Effector memory CD8-positive, alpha-beta T cell (primary cell): ENCODE measurements at regions not wholly inside any gene's neighbourhood (a gene's known extent, or its start where the extent isn't known, plus 50 kb on each side); places are given as distances from the start of the nearest gene placed in this dataset.

Experiments used
- ATAC-seq: fragments of 150-1000 bp; cut with Tn5 transposase; replicated peaks from 2 replicates; pipeline ENCODE4 v1.10.0; 2021; ENCODE audit warnings: mild to moderate bottlenecking, moderate library complexity
- DNase-seq, 3 experiments: peaks; one replicate each; pipeline ENCODE4 v3.0.0; 2021
- H3K27ac Mint-ChIP-seq, 2 donors: one replicate each; pipeline ENCODE4 v1.8.0; 2022; ENCODE audit warnings: mild to moderate bottlenecking in 2 of 2, mixed read lengths in 2 of 2, moderate library complexity in 2 of 2
- H3K27me3 Mint-ChIP-seq, 2 donors: one replicate each; pipeline ENCODE4 v1.8.0; 2022; ENCODE audit warnings: mixed read lengths in 2 of 2
- H3K36me3 Mint-ChIP-seq: one replicate; pipeline ENCODE4 v1.8.0; 2022; ENCODE audit warnings: mild to moderate bottlenecking, moderate library complexity, mixed read lengths; ENCODE audit not compliant: insufficient read depth
- H3K4me1 Mint-ChIP-seq, 2 donors: one replicate each; pipeline ENCODE4 v1.8.0; 2022; ENCODE audit warnings: low read depth in 2 of 2, mixed read lengths in 2 of 2
- H3K4me3 Mint-ChIP-seq, 2 donors: one replicate each; pipeline ENCODE4 v1.8.0; 2022; ENCODE audit warnings: mild to moderate bottlenecking in 2 of 2, mixed read lengths in 2 of 2, moderate library complexity in 2 of 2
- H3K9me3 Mint-ChIP-seq, 2 donors: one replicate each; pipeline ENCODE4 v1.8.0; 2022; ENCODE audit warnings: mixed read lengths in 2 of 2

DNA sequence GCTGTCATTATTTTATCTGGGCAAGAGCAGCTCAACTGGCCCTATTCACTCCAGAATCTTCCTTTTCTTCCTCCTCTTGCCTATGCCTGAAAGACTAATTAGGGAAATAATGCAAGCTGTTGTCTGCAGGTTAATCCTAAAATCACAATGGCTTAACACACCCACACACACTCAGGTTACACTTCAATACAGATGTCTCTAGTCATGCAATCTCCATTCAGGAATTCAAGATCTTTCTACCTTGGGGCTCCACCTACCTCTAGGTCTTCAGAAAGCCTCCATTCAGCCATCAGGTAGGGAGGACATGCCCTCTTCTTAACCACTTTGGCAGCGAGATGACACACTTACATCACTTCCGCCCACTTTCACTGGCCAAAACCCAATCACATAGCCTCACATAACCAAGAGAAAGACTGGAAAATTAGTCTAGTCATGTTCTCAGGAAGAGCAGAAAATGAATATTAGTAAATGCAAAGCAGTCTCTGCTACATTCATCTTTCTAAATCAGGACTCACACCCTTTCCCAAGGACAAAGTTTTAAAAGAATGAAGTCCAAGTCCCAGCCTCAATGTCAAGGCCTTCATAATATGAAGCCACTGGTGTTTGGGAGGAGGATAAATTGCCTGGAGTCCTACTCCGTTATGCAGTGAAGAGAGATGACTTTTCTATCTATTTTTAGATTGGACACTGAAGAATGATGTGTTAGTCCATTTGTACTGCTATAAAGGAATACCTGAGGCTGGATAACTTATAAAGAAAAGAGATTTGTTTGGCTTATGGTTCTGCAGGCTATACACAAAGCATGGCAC is 428.1 kb downstream of the EFNA5 start:
- ATAC-seq, result no peak
- H3K27ac Mint-ChIP-seq, result no peak overlapping the region
- no peaks in the 10 kb centered on the region for H3K9me3 Mint-ChIP-seq
- no peaks in the 10 kb centered on the region for H3K27me3 Mint-ChIP-seq
- H3K4me1 Mint-ChIP-seq, result no peaks in the 10 kb centered on the region
- H3K36me3 Mint-ChIP-seq, result no peaks in the 10 kb centered on the region
- H3K4me3 Mint-ChIP-seq, result no peak overlapping the region
- DNase-seq, result no peak

DNA sequence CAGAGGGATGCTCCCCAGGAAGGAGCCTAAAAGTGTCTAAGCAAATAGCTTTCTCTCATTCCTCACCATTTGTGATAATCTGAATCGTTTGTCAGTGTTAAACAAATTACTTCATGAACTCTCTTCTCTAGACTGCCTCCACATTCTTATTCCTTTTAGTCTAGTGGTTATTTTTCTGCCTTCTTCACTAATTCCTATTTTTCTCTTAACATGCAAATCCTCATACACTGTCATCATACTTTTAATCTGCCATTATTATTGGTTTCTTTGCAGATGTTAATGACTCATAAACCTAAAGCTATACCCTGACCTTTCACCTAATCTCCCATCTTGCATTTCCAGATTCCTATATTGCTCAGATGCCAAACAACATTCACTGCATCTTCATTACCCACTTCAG is 428.9 kb downstream of the EFNA5 start:
- H3K36me3 Mint-ChIP-seq, result no peaks in the 10 kb centered on the region
- ATAC-seq, result no peak
- DNase-seq, result no peak
- H3K27me3 Mint-ChIP-seq, result no peaks in the 10 kb centered on the region
- H3K4me1 Mint-ChIP-seq, result no peaks in the 10 kb centered on the region
- no peak overlapping the region for H3K27ac Mint-ChIP-seq
- no peaks in the 10 kb centered on the region for H3K9me3 Mint-ChIP-seq
- no peak overlapping the region for H3K4me3 Mint-ChIP-seq

DNA sequence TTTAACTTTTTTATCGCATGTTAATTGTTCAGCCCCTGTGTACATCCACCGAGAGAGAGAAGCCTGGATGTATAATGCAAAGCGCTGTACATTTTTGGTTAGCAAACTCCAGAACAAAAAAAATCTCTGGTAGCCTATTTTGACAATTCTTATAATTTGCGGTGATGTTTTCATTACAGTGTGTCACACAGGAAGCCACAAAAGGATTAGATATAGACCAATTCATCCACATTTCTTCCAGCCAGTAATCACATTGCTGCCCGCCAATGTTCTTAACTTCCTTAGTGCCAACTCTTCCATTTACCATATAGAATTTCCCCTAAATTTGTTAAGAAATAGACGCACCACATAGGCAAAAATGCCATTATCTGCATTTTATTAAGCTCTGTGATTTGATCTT is 435.6 kb downstream of the EFNA5 start:
- Mint-ChIP-seq H3K27ac (no peak overlapping the region), H3K36me3 (no peaks in the 10 kb centered on the region), H3K27me3 (peaks cover 0 to 9% of the 10 kb centered on the region in 2 donors), H3K4me3 (no peak overlapping the region), H3K9me3 (no peaks in the 10 kb centered on the region), H3K4me1 (peaks cover 2 to 5% of the 10 kb centered on the region in 2 donors)
- no peak for DNase-seq
- ATAC-seq, result no peak

DNA sequence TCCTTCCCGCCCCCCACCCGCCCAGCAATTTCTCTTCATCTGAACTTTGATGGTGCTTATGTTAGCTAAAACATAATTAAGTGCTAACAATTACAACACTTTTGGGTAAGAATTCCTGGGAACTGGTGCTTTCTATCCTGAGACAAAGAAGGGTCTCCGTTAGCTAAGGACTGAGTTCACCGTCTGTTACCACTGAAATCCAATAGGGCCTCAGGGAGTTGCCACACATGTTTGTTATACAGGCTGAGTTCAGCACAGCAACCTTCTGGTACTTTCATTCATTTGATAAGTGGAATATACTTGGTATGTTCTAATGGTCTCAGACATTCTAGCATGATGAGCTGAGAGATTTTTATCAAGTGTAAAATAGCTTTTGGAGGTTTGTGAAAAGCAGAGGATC is 437.9 kb downstream of the EFNA5 start:
- no peak overlapping the region for H3K4me3 Mint-ChIP-seq
- H3K27ac Mint-ChIP-seq, result no peak overlapping the region
- H3K9me3 Mint-ChIP-seq, result no peaks in the 10 kb centered on the region
- no peaks in the 10 kb centered on the region for H3K36me3 Mint-ChIP-seq
- H3K27me3 Mint-ChIP-seq, result peaks cover 0 to 9% of the 10 kb centered on the region in 2 donors
- ATAC-seq (no peak), DNase-seq (no peak)
- peaks cover 2 to 5% of the 10 kb centered on the region in 2 donors for H3K4me1 Mint-ChIP-seq

DNA sequence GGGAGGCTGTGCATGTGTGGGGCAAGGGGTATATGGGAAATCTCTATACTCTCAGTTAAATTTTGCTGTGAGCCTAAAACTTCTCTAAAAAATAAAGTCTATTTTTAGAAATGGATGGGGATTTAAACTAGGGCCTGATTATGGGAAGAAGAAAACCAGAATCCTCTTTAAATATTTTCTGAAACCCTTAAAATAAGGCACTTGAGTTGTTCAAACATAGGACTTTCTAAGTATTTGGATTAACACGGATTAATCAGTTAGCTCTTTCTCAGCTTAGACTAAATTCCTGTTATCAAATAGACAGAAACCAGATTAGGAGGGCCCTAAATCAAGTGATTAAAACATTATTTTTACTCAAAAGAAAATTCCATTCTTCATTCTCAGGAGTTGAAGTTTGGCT is 438.4 kb downstream of the EFNA5 start:
- no peak overlapping the region for H3K27ac Mint-ChIP-seq
- no peak overlapping the region for H3K4me3 Mint-ChIP-seq
- H3K9me3 Mint-ChIP-seq, result no peaks in the 10 kb centered on the region
- ATAC-seq (no peak), DNase-seq (no peak)
- no peaks in the 10 kb centered on the region for H3K36me3 Mint-ChIP-seq
- H3K27me3 Mint-ChIP-seq, result peaks cover 0 to 9% of the 10 kb centered on the region in 2 donors
- peaks cover 2 to 5% of the 10 kb centered on the region in 2 donors for H3K4me1 Mint-ChIP-seq

DNA sequence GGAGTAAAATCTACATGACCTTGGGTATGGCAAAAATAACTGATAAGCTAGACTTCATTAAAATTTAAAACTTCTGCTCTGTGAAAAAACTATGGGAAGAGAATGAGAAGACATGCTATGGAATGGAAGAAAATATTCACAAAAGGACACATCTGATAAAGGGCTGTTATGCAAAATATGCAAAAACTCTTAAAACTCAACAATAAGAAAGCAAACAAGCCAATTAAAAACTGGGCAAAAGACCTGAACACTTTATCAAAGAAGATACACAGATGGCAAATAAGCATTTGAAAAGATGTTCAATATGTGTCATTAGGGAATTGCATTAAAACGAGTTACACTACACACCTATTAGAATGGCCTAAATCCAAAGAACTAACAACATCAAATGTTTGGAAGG is 439.5 kb downstream of the EFNA5 start:
- no peak for DNase-seq
- no peaks in the 10 kb centered on the region for H3K36me3 Mint-ChIP-seq
- H3K4me1 Mint-ChIP-seq, result peaks cover 2 to 5% of the 10 kb centered on the region in 2 donors
- no peaks in the 10 kb centered on the region for H3K9me3 Mint-ChIP-seq
- H3K27me3 Mint-ChIP-seq, result peaks cover 0 to 4% of the 10 kb centered on the region in 2 donors
- H3K4me3 Mint-ChIP-seq, result no peak overlapping the region
- ATAC-seq, result no peak
- H3K27ac Mint-ChIP-seq, result no peak overlapping the region

DNA sequence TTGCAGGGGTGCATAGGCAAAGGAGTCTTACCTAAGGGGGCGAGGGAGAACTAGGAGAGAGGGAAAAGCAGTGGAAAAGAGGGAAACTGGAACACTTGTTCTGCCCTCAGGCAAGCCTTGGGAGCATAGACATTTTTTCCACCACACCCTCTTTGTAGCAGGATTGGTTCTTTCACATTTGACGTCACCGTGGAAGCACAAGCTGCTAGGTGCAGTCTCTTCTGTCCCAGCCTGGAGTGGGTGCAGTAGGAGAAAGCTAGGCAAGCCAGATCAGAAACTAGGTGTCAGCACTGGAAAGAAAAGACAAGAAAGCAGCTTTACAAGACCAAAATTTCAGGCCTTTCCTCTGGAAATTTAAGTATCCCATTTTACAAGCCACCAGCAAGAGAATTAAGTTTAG is 440.4 kb downstream of the EFNA5 start:
- DNase-seq (no peak), ATAC-seq (no peak)
- Mint-ChIP-seq H3K4me1 (peaks cover 2 to 3% of the 10 kb centered on the region in 2 donors), H3K9me3 (no peaks in the 10 kb centered on the region), H3K27me3 (peaks cover 0 to under 1% of the 10 kb centered on the region in 2 donors), H3K36me3 (no peaks in the 10 kb centered on the region), H3K27ac (no peak overlapping the region), H3K4me3 (no peak overlapping the region)

DNA sequence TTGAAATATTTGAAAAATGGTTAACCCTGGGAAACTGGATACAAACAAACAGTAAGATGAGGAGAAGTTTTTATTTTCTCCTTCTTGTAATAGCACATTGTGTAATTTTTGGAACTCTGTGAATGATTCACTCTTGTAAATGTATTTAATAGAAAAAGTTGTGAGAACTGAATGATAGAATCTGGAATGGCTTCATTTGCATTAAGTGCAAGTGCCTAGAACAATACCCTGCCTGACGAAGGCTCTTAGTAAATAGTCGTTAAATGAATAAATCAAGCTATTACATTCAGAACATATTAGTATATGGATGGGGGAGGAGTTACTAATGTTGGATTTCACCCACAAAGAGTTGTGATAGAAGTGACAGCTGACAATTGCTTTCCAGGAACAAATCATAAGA is 442.5 kb downstream of the EFNA5 start:
- Mint-ChIP-seq H3K36me3 (no peaks in the 10 kb centered on the region), H3K27ac (no peak overlapping the region), H3K4me3 (no peak overlapping the region), H3K27me3 (peaks cover 0 to 14% of the 10 kb centered on the region in 2 donors), H3K4me1 (no peaks in the 10 kb centered on the region), H3K9me3 (no peaks in the 10 kb centered on the region)
- no peak for DNase-seq
- ATAC-seq, result no peak

DNA sequence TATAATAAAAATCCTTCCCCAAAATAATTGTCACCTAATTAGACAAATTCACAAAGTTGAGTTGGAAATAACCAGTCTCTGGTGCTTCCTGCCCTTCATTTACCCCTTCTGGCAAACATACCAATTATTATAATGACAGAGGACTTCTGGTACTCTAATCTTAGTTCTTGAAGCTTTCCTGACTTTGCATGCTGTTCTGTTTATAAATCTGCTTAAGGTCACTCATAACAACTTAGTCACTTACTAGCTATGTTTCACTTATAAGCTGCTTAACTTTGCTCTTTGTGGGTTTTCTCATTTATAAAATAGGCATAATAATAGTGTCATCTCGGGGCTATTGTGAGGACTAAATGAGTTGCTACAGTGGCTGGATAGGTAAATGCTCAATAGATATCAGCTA is 446.5 kb downstream of the EFNA5 start:
- no peak overlapping the region for H3K27ac Mint-ChIP-seq
- no peak overlapping the region for H3K4me3 Mint-ChIP-seq
- no peaks in the 10 kb centered on the region for H3K36me3 Mint-ChIP-seq
- ATAC-seq, result no peak
- H3K4me1 Mint-ChIP-seq, result no peaks in the 10 kb centered on the region
- H3K9me3 Mint-ChIP-seq, result no peaks in the 10 kb centered on the region
- no peak for DNase-seq
- peaks cover 8 to 14% of the 10 kb centered on the region in 2 donors for H3K27me3 Mint-ChIP-seq

DNA sequence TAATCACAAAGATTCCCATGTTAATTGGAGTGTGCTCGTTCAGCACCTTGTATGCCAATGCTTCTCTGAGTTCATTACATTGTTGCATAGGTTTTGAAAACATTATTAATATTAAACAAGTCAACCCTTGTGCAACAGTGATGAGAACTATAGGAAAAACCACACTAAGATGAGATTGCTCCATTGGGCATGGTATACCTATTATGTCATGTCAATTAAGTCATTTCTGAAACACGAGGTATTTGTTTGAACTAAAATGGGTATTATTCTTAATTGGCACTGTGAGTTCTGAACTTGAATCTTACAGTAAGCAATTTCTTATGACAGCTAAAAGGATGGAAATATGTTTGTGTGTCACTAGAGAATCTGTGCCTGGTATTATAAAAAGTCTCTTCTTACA is 447.7 kb downstream of the EFNA5 start:
- H3K4me1 Mint-ChIP-seq, result no peaks in the 10 kb centered on the region
- no peak overlapping the region for H3K4me3 Mint-ChIP-seq
- H3K27ac Mint-ChIP-seq, result no peak overlapping the region
- peaks cover 8 to 14% of the 10 kb centered on the region in 2 donors for H3K27me3 Mint-ChIP-seq
- no peaks in the 10 kb centered on the region for H3K9me3 Mint-ChIP-seq
- ATAC-seq (no peak), DNase-seq (no peak)
- no peaks in the 10 kb centered on the region for H3K36me3 Mint-ChIP-seq

DNA sequence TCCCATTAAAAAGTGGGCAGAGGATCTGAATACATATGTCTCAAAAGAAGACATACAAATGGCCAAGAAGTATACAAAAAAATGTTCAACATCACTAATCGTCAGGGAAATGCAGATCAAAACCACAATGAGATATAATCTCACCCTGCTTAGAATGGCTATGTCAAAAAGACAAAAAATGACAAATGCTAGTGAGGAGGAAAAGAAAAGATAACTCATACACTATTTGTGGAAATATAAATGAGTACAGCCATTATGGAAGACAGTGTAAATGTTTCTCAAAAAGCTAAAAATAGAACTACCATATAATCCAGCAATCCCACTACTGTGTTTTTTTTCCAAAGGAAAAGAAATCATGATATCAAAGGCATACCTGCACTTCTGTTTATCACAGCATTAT is 450.7 kb downstream of the EFNA5 start:
- no peak overlapping the region for H3K27ac Mint-ChIP-seq
- no peaks in the 10 kb centered on the region for H3K9me3 Mint-ChIP-seq
- peaks cover 15 to 16% of the 10 kb centered on the region in 2 donors for H3K27me3 Mint-ChIP-seq
- H3K4me3 Mint-ChIP-seq, result no peak overlapping the region
- no peak for DNase-seq
- no peak for ATAC-seq
- H3K36me3 Mint-ChIP-seq, result no peaks in the 10 kb centered on the region
- H3K4me1 Mint-ChIP-seq, result no peaks in the 10 kb centered on the region

DNA sequence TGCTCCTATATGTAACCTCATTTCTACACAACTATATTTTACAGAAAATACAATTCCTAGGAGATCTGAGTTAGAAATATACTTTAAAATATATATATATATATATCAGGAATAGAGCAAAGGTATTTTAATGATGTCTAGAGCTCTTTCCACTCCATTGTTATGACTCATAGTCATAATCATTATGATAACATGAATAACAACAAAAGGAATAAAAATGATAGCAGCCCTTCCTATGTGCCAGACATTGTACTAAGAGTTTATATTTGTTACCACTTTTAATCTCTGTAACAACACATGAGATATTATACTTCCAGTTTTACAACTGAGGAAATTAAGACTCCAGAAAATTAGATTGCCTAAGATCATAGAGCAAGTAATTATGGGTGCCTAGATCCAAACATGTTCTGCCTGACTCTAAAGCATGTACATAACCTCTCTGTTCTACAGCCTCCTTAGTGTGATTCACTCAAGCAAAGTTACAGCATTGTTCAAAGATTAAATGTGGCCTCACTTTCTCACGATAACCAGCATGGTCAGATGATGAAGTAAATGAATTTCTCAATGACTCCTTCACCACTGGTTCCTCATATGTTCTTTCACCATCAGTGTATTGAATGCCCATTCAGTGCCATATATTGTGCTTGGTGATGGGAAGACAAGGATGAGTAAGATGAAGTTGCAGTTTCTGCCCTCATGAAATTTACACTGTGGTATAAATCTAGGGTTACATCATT is 452.1 kb downstream of the EFNA5 start:
- no peak for DNase-seq
- Mint-ChIP-seq H3K36me3 (no peaks in the 10 kb centered on the region), H3K27ac (no peak overlapping the region), H3K9me3 (no peaks in the 10 kb centered on the region), H3K4me1 (no peaks in the 10 kb centered on the region), H3K4me3 (no peak overlapping the region), H3K27me3 (peaks cover 6 to 15% of the 10 kb centered on the region in 2 donors)
- no peak for ATAC-seq

DNA sequence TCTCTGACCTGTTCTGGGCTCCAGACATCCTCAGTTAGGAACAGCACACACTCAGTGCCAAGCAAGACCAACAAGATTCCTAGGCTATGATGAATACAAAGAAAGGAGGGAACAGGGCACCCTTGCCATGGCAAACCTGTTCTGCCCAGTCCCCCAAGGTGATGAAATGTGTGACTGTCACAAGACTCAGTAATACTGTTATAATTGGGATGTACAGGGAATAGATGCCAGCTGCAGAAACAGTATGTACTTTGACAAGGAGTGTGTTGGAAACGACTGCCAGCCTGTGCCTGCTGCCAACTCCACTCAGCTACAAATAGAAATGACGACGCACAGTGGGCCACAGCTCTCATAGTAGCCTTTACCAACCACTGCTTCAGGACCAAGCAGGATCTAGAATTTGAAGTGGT is 453.0 kb downstream of the EFNA5 start:
- no peak for DNase-seq
- no peak for ATAC-seq
- H3K36me3 Mint-ChIP-seq, result no peaks in the 10 kb centered on the region
- H3K27me3 Mint-ChIP-seq, result peaks cover 6 to 15% of the 10 kb centered on the region in 2 donors
- no peaks in the 10 kb centered on the region for H3K4me1 Mint-ChIP-seq
- H3K4me3 Mint-ChIP-seq, result no peak overlapping the region
- no peaks in the 10 kb centered on the region for H3K9me3 Mint-ChIP-seq
- H3K27ac Mint-ChIP-seq, result no peak overlapping the region

DNA sequence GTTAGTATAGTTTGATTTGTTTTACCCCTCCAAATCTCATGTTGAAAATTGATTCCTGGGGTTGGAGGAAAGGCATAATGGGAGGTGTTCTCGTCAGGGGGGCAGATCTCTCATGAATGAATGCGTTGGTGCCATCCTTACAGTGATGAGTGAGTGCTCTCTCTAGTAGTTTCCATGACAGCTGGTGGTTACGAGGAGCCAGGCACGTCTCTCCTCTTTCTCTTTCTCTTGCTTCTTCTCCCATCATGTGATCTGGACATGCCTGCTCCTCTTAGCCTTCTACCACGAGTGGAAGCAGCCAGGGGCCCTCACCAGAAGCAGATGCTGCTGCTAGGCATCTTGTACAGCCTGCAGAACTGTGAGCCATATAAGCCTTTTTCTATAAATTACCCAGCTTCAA is 454.1 kb downstream of the EFNA5 start:
- no peak overlapping the region for H3K27ac Mint-ChIP-seq
- no peaks in the 10 kb centered on the region for H3K36me3 Mint-ChIP-seq
- peaks cover 6 to 11% of the 10 kb centered on the region in 2 donors for H3K27me3 Mint-ChIP-seq
- DNase-seq (no peak), ATAC-seq (no peak)
- H3K9me3 Mint-ChIP-seq, result no peaks in the 10 kb centered on the region
- H3K4me1 Mint-ChIP-seq, result no peaks in the 10 kb centered on the region
- no peak overlapping the region for H3K4me3 Mint-ChIP-seq
